Inferior parietal cortex (tissue), 1 donor: ENCODE measurements at regions not wholly inside any gene's neighbourhood (a gene's known extent, or its start where the extent isn't known, plus 50 kb on each side); places are given as distances from the start of the nearest gene placed in this dataset.
"Not testable (repeated sequence)": the region's sequence is repeated elsewhere in the genome, so short reads cannot be mapped to it uniquely, and the experiment has no call there.

ENCODE experiments used
- DNase-seq: peaks from one replicate; pipeline ENCODE4 v3.0.0-alpha.2; 2016; ENCODE audit errors: extremely low spot score

DNA sequence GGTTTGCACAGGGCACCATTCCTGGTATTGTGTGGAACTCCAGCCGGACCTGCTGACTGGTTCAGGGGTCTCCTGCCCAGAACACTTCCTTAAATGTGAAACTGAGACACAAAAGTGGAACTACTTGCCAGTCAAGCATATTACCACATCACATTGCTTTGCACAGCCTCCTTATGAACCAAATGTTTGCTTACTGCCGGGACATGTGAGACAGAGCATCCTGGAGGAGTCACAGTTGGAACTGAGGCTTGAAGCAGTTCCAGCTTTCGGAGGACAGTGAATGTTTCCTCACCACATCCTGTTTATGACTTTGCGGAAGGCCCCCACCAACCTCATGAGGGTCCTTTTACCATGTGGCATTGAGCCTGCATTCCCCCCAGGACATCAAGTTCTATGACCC is 105.8 kb upstream of the ARHGAP42 start:
- no peak for DNase-seq

- DNase-seq: no peak
These were observed 102.7 kb upstream of the ARHGAP42 start for GRCh38 chr11:100584201-100584985.

GRCh38 chr11:100585728-100586127 is 101.4 kb upstream of the ARHGAP42 start:
- DNase-seq: no peak

DNA sequence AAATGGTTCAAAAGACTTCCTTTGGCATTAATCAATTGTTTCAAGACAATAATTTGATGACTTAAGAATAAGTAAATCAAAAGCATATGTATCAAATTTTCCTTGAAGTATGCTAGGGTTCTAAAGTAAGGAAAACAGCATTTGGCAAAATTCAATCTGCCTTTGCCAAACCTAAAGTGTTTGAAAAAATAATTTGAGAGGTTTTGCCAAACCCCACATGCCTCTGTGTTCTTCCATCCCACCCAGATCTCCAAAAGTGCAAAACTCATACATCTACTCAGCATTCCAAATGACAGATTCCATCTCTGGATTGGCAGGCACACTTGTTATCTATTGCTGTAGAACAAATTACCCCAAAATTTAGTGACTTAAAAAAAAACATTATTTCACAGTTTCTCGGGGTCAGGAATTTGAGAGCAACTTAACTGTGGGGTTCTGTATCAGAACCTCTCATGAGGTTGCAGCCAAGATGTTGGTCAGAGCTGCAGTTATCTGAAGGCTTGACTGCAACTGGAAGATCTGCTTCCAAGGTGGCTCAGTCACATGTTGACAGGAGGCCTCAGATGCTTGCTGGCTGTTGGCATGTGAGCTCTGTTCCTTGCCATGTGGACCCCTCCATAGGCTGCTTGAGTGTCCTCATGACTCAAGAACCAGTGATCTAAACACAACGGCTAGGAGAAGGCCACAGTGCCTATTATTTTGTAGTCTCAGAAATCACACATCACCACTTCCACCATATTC is 100.6 kb upstream of the ARHGAP42 start:
- DNase-seq: no peak

- DNase-seq: no peak
These were observed 94.3 kb upstream of the ARHGAP42 start for GRCh38 chr11:100592619-100593260.

DNA sequence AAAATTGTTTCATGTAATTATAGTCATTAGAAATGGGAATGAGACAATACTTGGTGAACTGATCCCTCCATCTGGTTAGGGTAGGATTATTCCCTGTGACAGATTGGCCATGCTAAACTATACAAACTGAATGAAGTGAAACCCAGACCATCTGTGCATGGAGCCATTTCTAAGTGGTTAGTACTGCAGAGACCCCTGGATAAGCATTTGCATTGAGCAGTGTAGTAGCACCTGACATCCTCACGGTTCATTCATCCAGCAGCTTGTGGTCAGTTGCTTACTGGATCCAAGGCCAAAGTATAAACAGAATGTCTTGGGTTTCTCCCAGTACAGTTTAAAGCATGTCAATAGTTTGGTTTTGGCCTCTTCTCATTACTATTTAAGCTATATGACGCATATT is 93.8 kb upstream of the ARHGAP42 start:
- DNase-seq: no peak

DNA sequence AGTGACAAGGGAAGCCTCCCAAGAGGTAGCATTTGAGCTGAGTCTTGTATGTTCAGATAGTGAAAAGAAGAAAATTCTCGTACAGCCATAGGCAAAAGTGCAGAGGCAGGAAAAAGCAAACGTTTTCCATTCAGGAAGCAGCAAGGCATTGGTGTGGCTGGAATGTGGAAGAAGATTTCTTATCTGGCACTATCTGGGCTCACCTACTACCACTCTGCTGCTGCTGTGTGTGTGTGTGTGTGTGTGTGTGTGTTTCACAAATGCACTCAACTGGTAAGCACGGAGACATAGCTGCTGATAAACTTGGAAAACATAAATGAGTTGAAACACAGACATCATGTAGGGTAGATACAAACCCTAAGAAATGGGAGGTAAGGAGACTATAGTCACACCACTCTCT is 92.8 kb upstream of the ARHGAP42 start:
- no peak for DNase-seq

- no peak for DNase-seq
These were observed 86.1 kb upstream of the ARHGAP42 start for GRCh38 chr11:100600941-100601340.

GRCh38 chr11:100602716-100603115 is 84.4 kb upstream of the ARHGAP42 start:
- no peak for DNase-seq

GRCh38 chr11:100607761-100608160 is 79.3 kb upstream of the ARHGAP42 start:
- DNase-seq: not testable (repeated sequence)

DNA sequence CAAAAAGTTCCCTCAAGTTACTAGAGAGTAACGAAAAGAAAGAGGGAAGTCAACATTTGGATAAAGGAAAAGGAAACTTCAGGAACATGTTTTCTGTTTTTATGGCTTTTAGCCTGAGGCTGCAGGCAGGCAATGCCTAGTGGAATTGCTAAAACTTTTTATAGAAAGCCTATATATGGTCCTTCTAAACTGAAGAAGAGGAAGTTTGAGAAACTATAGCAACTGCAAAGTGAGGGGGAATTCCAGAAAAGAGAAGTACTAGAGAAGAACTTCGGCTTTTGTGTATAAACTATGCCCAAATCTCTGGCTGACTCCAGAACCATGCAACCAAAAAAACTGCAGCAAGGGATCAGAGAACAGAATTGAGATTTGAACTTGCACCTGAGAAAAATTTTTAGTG is 74.3 kb upstream of the ARHGAP42 start:
- DNase-seq: no peak

- no peak for DNase-seq
These were observed 68.2 kb upstream of the ARHGAP42 start for GRCh38 chr11:100618914-100619313.

GRCh38 chr11:100619484-100619883 is 67.6 kb upstream of the ARHGAP42 start:
- no peak for DNase-seq

- DNase-seq: no peak
These were observed 64.7 kb upstream of the ARHGAP42 start for GRCh38 chr11:100622404-100622803.

DNA sequence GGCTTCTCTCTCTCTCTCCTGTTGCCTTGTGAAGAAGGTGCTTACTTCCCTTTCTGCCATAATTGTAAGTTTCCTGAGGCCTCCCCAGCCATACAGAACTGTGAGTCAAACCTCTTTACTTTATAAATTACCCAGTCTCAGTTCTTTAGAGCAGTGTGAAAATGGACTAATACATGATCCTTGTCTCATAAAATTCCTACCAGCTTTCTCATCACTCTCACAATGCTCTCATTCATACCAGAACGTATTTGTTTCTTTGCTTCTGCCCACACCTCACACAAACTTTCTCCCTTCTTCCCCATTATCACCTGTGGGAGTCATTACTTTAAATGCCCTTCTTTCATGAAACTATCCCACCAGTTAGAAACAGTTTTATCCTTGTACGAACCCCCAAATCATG is 62.7 kb upstream of the ARHGAP42 start:
- no peak for DNase-seq

GRCh38 chr11:100625041-100625440 is 62.0 kb upstream of the ARHGAP42 start:
- DNase-seq: no peak

GRCh38 chr11:100629671-100630070 is 57.4 kb upstream of the ARHGAP42 start:
- DNase-seq: no peak

DNA sequence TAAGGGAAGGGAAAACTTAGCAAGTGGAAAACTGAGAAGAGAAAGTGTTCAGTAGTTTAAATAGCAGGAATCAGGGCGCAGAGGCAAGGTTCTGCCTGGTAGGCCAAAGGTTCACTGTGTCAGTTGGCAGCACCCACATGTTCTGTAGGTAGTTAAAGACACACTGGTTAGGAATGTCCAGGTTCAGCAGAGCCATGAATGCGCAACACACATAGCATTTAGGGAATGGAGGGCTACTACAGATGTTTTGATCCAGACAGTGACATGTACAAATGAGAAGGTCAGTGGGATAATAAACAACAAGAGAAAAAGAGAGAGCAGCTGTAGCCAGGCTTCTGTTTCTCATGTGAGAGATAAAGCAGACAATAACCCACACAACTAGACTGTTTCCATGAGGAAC is 56.2 kb upstream of the ARHGAP42 start:
- no peak for DNase-seq

DNA sequence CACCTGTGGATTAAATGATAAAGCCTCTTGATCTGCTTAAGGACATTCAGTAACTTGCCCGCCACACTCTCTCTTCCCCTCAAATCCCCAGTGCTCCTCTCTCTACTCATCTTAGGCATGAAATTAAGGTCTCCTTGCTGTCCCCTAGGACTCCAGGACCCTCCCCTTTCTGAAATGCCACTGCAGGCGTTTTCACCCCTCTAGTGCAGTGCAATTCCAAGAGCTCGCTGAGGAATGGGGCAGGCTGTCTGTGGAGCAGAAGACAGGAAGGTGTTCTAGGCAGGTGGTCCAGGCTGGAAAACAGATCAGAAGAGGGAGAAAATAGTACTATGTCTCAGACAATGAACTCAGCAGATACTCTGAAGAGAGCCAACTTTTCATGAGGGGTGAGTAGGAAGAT is 55.8 kb upstream of the ARHGAP42 start:
- DNase-seq: no peak

DNA sequence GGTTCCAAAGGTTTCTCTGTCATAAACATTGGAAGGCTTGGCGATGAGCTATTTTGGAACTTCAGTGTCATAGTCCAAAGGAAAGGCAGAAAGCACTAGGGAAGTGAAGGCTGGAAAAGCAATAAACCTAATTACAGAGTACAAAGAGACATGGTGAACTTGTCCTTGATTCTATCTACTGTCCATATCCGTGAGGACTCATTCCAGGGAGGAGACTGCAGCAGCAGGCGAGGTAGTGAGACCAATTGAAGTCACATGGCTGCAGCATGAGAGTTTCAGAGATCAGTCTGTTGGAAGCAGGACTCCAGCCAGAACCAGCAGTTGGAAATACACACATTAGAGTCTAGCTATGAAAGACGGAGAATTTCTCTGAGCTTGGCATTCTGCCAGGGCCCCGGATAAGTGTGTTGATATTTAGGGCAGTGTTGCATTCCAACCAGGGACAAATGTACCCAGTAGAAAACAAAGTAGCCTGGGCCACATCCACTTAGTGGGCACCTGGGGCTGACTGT is 54.1 kb upstream of the ARHGAP42 start:
- DNase-seq: no peak

DNA sequence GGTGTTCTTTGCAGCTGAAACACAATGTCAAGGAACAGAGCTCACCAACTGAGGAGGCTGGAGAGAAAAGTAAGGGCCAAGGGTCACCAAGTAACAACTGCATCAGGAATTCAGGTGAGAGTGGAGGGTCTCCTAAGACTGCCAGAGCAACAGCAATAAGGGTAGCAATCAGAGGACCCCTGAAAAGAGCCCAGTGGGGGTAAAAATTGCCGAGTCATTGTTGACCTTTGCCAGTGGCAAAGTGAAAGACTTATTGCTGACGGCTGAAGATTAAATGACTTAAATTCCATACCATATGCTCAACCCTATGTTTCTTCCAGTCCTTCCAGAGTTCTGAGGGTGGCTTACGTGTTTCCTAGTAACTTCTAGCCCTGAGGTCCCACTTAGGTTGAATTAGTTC is 51.9 kb upstream of the ARHGAP42 start:
- DNase-seq: no peak

DNA sequence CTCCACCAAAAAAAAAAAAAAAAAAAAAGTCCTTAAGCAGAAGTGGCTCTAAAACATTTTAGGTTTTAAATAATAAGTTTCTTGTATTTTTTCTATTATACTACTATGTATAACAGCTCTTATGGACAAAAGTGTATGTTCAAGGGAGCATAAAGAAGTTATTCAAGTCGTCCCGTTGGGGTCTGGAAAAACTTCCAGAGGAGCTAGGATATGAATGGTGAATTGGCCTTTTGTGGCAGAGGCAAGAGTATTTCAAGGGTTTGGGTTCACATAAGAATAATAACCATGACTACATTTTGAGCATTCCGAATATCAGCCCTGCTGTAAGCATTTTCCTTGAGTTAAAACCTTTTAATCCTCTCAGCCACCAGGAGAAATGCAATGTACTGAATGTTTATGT is 50.6 kb upstream of the ARHGAP42 start:
- no peak for DNase-seq
